GM12865 (cell line): ENCODE measurements at regions not wholly inside any gene's neighbourhood (a gene's known extent, or its start where the extent isn't known, plus 50 kb on each side); places are given as distances from the start of the nearest gene placed in this dataset.

Source experiments
- DNase-seq: peaks from one replicate; pipeline ENCODE4 v3.0.0; 2010; ENCODE audit warnings: low read depth
- H3K4me3 ChIP-seq: 2 replicates; pipeline ENCODE4 v1.5.1; 2011; ENCODE audit warnings: mild to moderate bottlenecking, low read depth, low read length, control low read depth
- TF ChIP-seq, protein P1 (sequence below): IDR thresholded peaks from 2 replicates; pipeline ENCODE4 v1.5.1; 2011; ENCODE audit warnings: low read length, control low read depth, low read depth, inconsistent platforms; ENCODE audit not compliant: insufficient read depth; ENCODE audit errors: missing control alignments

DNA sequence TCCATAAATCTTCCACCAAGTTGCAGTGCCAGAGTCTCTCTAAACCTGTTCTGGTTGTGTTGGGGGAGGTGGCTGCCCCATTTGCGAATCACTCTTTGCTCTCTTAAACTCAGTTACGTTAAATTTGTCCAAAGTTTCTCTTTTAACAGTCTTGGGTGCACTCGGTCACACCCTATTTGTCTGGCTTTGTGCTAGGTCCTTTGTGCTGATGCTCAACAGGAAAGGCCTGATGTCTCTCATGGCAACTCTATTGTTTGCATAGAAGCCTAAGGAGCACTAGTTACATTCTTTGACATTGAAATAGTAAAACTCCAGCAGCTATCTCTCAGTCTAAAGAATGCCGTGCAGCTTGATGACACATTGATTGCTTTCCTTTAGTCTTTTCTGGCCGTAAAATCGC is 105.1 kb downstream of the TRMT11 start:
- TF ChIP-seq, protein P1, sequence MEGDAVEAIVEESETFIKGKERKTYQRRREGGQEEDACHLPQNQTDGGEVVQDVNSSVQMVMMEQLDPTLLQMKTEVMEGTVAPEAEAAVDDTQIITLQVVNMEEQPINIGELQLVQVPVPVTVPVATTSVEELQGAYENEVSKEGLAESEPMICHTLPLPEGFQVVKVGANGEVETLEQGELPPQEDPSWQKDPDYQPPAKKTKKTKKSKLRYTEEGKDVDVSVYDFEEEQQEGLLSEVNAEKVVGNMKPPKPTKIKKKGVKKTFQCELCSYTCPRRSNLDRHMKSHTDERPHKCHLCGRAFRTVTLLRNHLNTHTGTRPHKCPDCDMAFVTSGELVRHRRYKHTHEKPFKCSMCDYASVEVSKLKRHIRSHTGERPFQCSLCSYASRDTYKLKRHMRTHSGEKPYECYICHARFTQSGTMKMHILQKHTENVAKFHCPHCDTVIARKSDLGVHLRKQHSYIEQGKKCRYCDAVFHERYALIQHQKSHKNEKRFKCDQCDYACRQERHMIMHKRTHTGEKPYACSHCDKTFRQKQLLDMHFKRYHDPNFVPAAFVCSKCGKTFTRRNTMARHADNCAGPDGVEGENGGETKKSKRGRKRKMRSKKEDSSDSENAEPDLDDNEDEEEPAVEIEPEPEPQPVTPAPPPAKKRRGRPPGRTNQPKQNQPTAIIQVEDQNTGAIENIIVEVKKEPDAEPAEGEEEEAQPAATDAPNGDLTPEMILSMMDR: no peak
- DNase-seq: no peak
- no peak overlapping the region for H3K4me3 ChIP-seq

DNA sequence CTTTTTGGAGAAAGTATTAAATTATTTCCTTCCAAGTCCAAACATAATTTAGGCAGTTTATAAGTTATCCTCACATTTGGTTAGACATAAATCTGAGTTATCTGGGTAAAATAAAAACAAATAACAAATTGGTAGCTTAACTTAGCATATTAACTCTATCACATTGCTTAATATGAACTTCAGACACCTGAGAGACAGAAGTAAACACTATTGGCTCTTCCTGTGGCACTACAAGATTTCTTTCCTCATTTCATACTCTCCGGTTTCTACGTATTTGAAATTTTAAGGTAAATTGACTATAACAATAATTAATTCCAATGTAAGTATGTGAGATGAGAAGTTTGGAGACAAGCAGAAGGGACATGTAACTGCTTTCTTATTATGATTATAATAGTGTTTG is 106.8 kb downstream of the TRMT11 start:
- TF ChIP-seq, protein P1: no peak
- no peak for DNase-seq
- no peak overlapping the region for H3K4me3 ChIP-seq

DNA sequence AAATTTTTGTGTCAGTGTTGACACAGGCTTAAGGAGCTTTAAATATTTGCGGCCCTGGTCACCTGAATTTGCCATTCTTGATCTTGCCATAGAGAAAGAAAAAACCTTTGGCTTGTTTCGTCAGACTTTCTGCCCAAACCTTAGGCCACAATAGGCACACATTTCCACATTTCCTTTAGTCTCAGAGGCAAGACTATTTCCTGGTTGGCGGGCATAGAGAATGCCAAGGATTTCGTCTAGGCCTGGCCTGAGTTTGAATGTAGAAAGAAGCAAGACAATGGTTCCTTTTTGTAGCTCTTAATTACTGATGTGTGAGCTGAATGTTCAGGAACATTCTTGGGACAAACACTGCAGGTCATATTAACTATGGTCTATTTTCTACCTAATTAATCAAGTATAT is 108.1 kb downstream of the TRMT11 start:
- no peak for DNase-seq
- TF ChIP-seq, protein P1: no peak
- no peak overlapping the region for H3K4me3 ChIP-seq

DNA sequence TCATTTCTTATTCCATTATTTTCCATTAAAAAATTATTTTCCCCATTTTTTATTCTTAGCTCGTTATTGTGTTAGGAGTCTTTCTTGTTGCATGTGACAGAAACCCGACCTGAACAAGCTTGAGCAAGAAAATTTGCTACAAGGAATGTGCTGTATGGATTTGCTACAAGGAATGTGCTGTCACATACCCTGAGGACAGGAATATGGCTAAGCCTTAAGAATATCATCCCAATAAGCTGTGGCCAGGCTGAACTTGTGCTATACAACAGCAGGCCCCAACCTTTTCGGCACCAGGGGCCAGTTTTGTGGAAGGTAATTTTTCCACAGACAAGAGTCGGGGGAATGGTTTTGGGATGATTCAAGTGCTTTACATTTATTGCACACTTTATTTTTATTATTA is 114.0 kb downstream of the TRMT11 start:
- DNase-seq: no peak
- H3K4me3 ChIP-seq: no peak overlapping the region
- TF ChIP-seq, protein P1: no peak

DNA sequence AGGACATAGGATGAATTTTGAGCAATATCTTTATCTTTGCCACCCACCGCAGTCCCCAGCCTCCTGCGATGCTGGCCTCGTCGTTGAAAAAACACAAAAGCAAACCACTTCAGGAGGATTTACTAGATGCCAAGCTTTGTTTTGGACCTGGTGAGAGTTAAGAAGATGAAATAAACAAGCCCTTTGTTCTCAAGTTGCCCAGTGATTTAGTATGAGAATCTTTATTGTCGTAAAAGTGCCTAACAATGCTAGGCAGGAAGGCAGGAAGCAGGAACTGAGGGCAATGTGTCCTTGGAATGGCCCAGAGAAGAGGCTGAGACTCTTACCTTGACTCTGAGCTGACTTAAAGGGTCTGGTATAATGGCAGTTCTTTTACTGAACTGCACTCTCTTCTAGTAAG is 116.0 kb downstream of the TRMT11 start:
- TF ChIP-seq, protein P1: no peak
- no peak overlapping the region for H3K4me3 ChIP-seq
- DNase-seq: no peak

DNA sequence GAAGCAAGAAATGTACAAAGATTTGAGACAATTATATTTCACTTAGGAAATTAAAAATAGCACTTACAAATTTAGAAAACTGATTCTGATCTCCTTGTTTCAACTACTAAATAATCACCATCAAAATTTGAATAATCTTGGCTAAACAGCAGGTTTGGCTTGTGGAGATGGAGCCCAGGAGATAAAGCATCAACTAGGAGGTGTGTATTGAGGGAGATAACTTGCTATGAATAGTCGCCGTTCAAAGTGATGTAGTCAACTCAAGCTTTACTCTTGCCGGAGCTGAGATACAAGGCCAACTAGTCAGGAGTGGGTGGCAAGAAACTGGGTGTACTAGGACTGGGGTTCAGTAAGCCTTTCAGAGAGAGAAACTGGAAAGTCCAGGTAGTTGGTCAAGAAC is 117.7 kb downstream of the TRMT11 start:
- no peak overlapping the region for H3K4me3 ChIP-seq
- no peak for DNase-seq
- TF ChIP-seq, protein P1: no peak

DNA sequence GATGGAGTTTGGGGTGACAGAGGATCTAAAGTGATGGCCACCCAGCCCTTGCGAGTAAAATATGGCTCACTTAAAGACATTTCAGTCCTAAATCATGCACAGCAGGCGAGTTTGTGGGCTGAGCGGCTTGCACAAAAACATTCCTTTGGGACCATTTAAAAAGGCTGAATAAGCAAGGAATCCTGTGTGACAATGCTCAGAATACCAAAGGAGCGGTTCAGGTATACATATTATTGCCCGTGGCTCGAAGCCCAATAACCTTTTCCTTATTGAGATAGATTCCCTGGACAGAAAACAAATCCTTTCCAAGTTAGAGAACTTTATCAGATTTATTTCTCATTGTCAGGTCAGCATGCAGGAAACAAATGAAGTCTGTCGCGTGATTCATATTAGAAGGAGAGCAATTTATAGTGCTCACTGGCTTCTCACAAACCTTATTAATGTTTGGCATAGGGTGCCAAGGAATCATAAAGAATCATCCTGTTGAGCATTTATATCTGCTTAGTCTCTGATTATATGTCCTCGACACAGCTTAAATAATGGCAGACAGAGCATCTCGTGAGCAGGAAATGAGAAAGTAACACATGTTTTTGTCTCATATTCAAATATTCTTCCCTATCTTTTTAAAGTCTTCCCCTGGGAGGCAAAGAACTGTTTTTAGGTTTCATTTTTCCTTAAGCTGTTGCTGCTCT is 121.3 kb downstream of the TRMT11 start:
- no peak overlapping the region for H3K4me3 ChIP-seq
- TF ChIP-seq, protein P1: no peak
- DNase-seq: no peak
